H1 (cell line): ENCODE measurements at regions not wholly inside any gene's neighbourhood (a gene's known extent, or its start where the extent isn't known, plus 50 kb on each side); places are given as distances from the start of the nearest gene placed in this dataset.

Experiments used
- CTCF ChIA-PET: fragments of 300-600 bp; sonication (Branson Sonifier 250); formaldehyde crosslinking; loops from one replicate; lab custom pipeline; 2021; ENCODE audit not compliant: partially characterized antibody; lab: Charles Lee
- POLR2A ChIA-PET: fragments of 300-600 bp; sonication (Branson Sonifier 250); formaldehyde crosslinking; loops from one replicate; lab custom pipeline; 2021; ENCODE audit warnings: inconsistent platforms; ENCODE audit not compliant: partially characterized antibody; lab: Charles Lee
- DNase-seq, 2 experiments: peaks; one replicate each; pipeline versions ENCODE4 v3.0.0 to v3.0.0-alpha.2; 2010 to 2022; ENCODE audit warnings: low spot score in 2 of 2, low read depth in 1 of 2, mixed read lengths in 1 of 2
- FAIRE-seq: peaks from 2 replicates; lab custom pipeline; 2011; peaks lifted over from hg19 to GRCh38; lab: Jason Lieb, UNC
- H2AFZ ChIP-seq: 2 replicates; pipeline ENCODE4 v1.8.1; 2012; ENCODE audit warnings: low read length, inconsistent platforms
- H2AK5ac ChIP-seq: 2 replicates; pipeline ENCODE4 v1.6.1; 2013; ENCODE audit warnings: low read depth, low read length
- H2BK120ac ChIP-seq: replicated peaks from 2 replicates; pipeline ENCODE3; 2013; ENCODE audit warnings: low read depth, low read length, inconsistent platforms
- H2BK12ac ChIP-seq: 2 replicates; pipeline ENCODE4 v1.6.1; 2013; ENCODE audit warnings: low read depth, low read length
- H2BK15ac ChIP-seq: 2 replicates; pipeline ENCODE4 v1.6.1; 2013; ENCODE audit warnings: low read length
- H2BK20ac ChIP-seq: 2 replicates; pipeline ENCODE4 v1.6.1; 2013; ENCODE audit warnings: low read length
- H2BK5ac ChIP-seq: 2 replicates; pipeline ENCODE4 v1.6.1; 2013; ENCODE audit warnings: low read depth, low read length
- H3K14ac ChIP-seq: 2 replicates; pipeline ENCODE4 v1.6.1; 2013; ENCODE audit warnings: inconsistent platforms; ENCODE audit not compliant: insufficient read length
- H3K18ac ChIP-seq: 2 replicates; pipeline ENCODE4 v1.6.1; 2013; ENCODE audit warnings: low read length; ENCODE audit errors: extremely low read depth
- H3K23ac ChIP-seq: 2 replicates; pipeline ENCODE4 v1.6.1; 2013; ENCODE audit warnings: inconsistent platforms; ENCODE audit not compliant: insufficient read length
- H3K23me2 ChIP-seq: 2 replicates; pipeline ENCODE4 v1.6.1; 2013; ENCODE audit warnings: low read depth, low read length
- H3K27ac ChIP-seq: 2 replicates; pipeline ENCODE4 v1.6.1; 2011; ENCODE audit warnings: low read depth, low read length, inconsistent platforms
- H3K27me3 ChIP-seq, 4 experiments: replicated peaks in 1 of 4; 1 replicate in 1 of 4; 2 replicates in 3 of 4; pipeline versions ENCODE4 v1.6.1 to v1.8.1; 2011 to 2013; ENCODE audit warnings: low read length in 3 of 4, mild to moderate bottlenecking in 3 of 4, inconsistent platforms in 2 of 4, mixed read lengths in 2 of 4, moderate library complexity in 1 of 4; ENCODE audit not compliant: control insufficient read depth in 3 of 4, insufficient read depth in 3 of 4; ENCODE audit errors: extremely low read depth in 1 of 4
- H3K36me3 ChIP-seq, 4 experiments: 2 replicates each; pipeline versions ENCODE4 v1.6.1 to v1.8.1; 2011 to 2013; ENCODE audit warnings: mild to moderate bottlenecking in 4 of 4, low read length in 3 of 4, moderate library complexity in 2 of 4, control low read depth in 1 of 4, inconsistent platforms in 1 of 4; ENCODE audit not compliant: insufficient read depth in 4 of 4, control insufficient read depth in 2 of 4
- H3K4ac ChIP-seq: replicated peaks from 2 replicates; pipeline ENCODE3; 2013; ENCODE audit warnings: low read length, low read depth, mixed read lengths, inconsistent platforms; ENCODE audit not compliant: insufficient read length
- H3K4me1 ChIP-seq, 4 experiments: replicated peaks in 1 of 4; 1 replicate in 1 of 4; 2 replicates in 3 of 4; pipeline versions ENCODE4 v1.6.1 to v1.8.1; 2011 to 2013; ENCODE audit warnings: low read length in 3 of 4, inconsistent platforms in 2 of 4, mixed read lengths in 1 of 4; ENCODE audit not compliant: insufficient read depth in 4 of 4, control insufficient read depth in 3 of 4
- H3K4me2 ChIP-seq, 2 experiments: 2 replicates each; pipeline versions ENCODE4 v1.6.1 to v1.8.1; 2011 to 2013; ENCODE audit warnings: low read depth in 2 of 2, low read length in 2 of 2, control low read depth in 1 of 2, inconsistent platforms in 1 of 2, mild to moderate bottlenecking in 1 of 2; ENCODE audit not compliant: insufficient read depth in 1 of 2
- H3K4me3 ChIP-seq, 4 experiments: fragments of 200-600, 300-600 bp in 1 of 4; sonication (generic), shearing (Covaris generic), sonication (Bioruptor Twin) in 1 of 4; 2 replicates each; pipeline versions ENCODE4 v1.5.1 to v1.8.1; 2011 to 2016; ENCODE audit warnings: low read length in 4 of 4, low read depth in 3 of 4, control low read depth in 2 of 4, inconsistent platforms in 2 of 4, mild to moderate bottlenecking in 2 of 4, mixed read lengths in 1 of 4, moderate library complexity in 1 of 4; ENCODE audit not compliant: insufficient read depth in 2 of 4; ENCODE audit errors: extremely low read depth in 1 of 4
- H3K56ac ChIP-seq: replicated peaks from 2 replicates; pipeline ENCODE3; 2013; ENCODE audit warnings: low read depth, mild to moderate bottlenecking, mixed read lengths, low read length, inconsistent platforms; ENCODE audit not compliant: insufficient read length
- H3K79me1 ChIP-seq: 2 replicates; pipeline ENCODE4 v1.6.1; 2013; ENCODE audit warnings: low read depth, low read length, control low read depth
- H3K79me2 ChIP-seq, 2 experiments: 2 replicates each; pipeline versions ENCODE4 v1.6.1 to v1.8.1; 2012 to 2013; ENCODE audit warnings: low read length in 2 of 2, mild to moderate bottlenecking in 2 of 2, inconsistent platforms in 1 of 2; ENCODE audit not compliant: insufficient read depth in 2 of 2, control insufficient read depth in 1 of 2
- H3K9ac ChIP-seq, 4 experiments: replicated peaks in 1 of 4; 1 replicate in 1 of 4; 2 replicates in 3 of 4; pipeline versions ENCODE4 v1.6.1 to v1.8.1; 2011 to 2013; ENCODE audit warnings: low read depth in 3 of 4, low read length in 3 of 4, control low read depth in 2 of 4, mild to moderate bottlenecking in 2 of 4, moderate library complexity in 2 of 4, inconsistent platforms in 1 of 4; ENCODE audit errors: extremely low read depth in 1 of 4
- H3K9me3 ChIP-seq, 2 experiments: 2 replicates each; pipeline versions ENCODE4 v1.6.1 to v1.8.1; 2012 to 2013; ENCODE audit warnings: mild to moderate bottlenecking in 2 of 2, moderate library complexity in 2 of 2, control low read depth in 1 of 2, inconsistent platforms in 1 of 2, low read depth in 1 of 2, low read length in 1 of 2, mixed read lengths in 1 of 2; ENCODE audit not compliant: insufficient read depth in 2 of 2
- H4K20me1 ChIP-seq, 2 experiments: replicated peaks in 1 of 2; 2 replicates each; pipeline versions ENCODE3 to v1.8.1; 2011 to 2013; ENCODE audit warnings: inconsistent platforms in 2 of 2, low read length in 2 of 2, mild to moderate bottlenecking in 1 of 2; ENCODE audit not compliant: insufficient read depth in 2 of 2, control insufficient read depth in 1 of 2
- H4K5ac ChIP-seq: 2 replicates; pipeline ENCODE4 v1.6.1; 2013; ENCODE audit warnings: low read length, low read depth, mixed read lengths, inconsistent platforms; ENCODE audit not compliant: insufficient read length
- H4K8ac ChIP-seq: 2 replicates; pipeline ENCODE4 v1.8.0; 2013; ENCODE audit warnings: mild to moderate bottlenecking, moderate library complexity, low read length, inconsistent platforms; ENCODE audit not compliant: insufficient read depth; ENCODE audit errors: extremely low read depth
- H4K91ac ChIP-seq: replicated peaks from 2 replicates; pipeline ENCODE3; 2013; ENCODE audit warnings: low read length, mixed read lengths, inconsistent platforms; ENCODE audit not compliant: insufficient read length
- CBX8 ChIP-seq: fragments of 300-800, 300-1000 bp; sonication (generic); IDR thresholded peaks from 2 replicates; pipeline ENCODE4 v1.7.1; 2016; ENCODE audit warnings: low read depth, low read length, borderline replicate concordance
- CEBPB ChIP-seq: IDR thresholded peaks from 2 replicates; pipeline ENCODE4 v1.6.1; 2012; ENCODE audit warnings: low read depth, low read length
- HDAC2 ChIP-seq, 2 experiments: fragments of 300-600 bp in 1 of 2; sonication (generic) in 1 of 2; IDR thresholded peaks; 2 replicates each; pipeline ENCODE4 v1.6.1; 2011 to 2012; ENCODE audit warnings: low read depth in 2 of 2, low read length in 2 of 2, mild to moderate bottlenecking in 2 of 2, moderate library complexity in 2 of 2, borderline replicate concordance in 1 of 2, inconsistent platforms in 1 of 2
- KDM5A ChIP-seq: fragments of 200-600 bp; IDR thresholded peaks from 2 replicates; pipeline ENCODE4 v1.7.1; 2012; ENCODE audit warnings: mild to moderate bottlenecking, low read length, inconsistent platforms, mixed read lengths
- POLR2A ChIP-seq, 2 experiments: IDR thresholded peaks; 1 replicate in 1 of 2; 2 replicates in 1 of 2; pipeline ENCODE4 v1.6.1; 2011; ENCODE audit warnings: low read depth in 2 of 2, low read length in 2 of 2, mild to moderate bottlenecking in 2 of 2; ENCODE audit errors: control extremely low read depth in 1 of 2
- SP1 ChIP-seq: IDR thresholded peaks from 2 replicates; pipeline ENCODE4 v1.6.1; 2011; ENCODE audit warnings: low read depth, low read length
- SP2 ChIP-seq: IDR thresholded peaks from 2 replicates; pipeline ENCODE4 v1.6.1; 2012; ENCODE audit warnings: mild to moderate bottlenecking, low read length, inconsistent platforms
- SRF ChIP-seq: IDR thresholded peaks from 2 replicates; pipeline ENCODE4 v1.6.1; 2011; ENCODE audit warnings: mild to moderate bottlenecking, low read depth, low read length, moderate library complexity
- TEAD4 ChIP-seq: IDR thresholded peaks from 2 replicates; pipeline ENCODE4 v1.6.1; 2012; ENCODE audit warnings: low read depth, low read length, inconsistent platforms, mixed read lengths
- YY1 ChIP-seq: IDR thresholded peaks from 2 replicates; pipeline ENCODE4 v1.6.1; 2011; ENCODE audit warnings: low read depth, mild to moderate bottlenecking, low read length
- WGBS, 2 experiments: shearing (Covaris generic) in 1 of 2; methylation state at CpG; one replicate each; pipeline versions ENCODE4 v1.1.6 to v1.1.7; 2013 to 2015; ENCODE audit warnings: low lambda C conversion rate in 2 of 2, mixed read lengths in 2 of 2, inconsistent platforms in 1 of 2, low coverage in 1 of 2, missing lambda C conversion rate in 1 of 2; ENCODE audit not compliant: insufficient replicate concordance in 2 of 2, insufficient coverage in 1 of 2, insufficient read length in 1 of 2; ENCODE audit errors: extremely low coverage in 1 of 2, missing lambda C conversion rate in 1 of 2; 5-methylcytosine and 5-hydroxymethylcytosine counted together

- Histone ChIP-seq H3K4me2 (no peak overlapping the region), H2BK120ac (no peak overlapping the region), H3K23me2 (no peaks in the 10 kb centered on the region; the same call in 1 of the 2 replicates), H3K18ac (no peak overlapping the region), H2BK5ac (no peak overlapping the region), H3K23ac (no peak overlapping the region), H4K5ac (no peak overlapping the region), H3K27me3 (no peaks in the 10 kb centered on the region), H4K91ac (no peak overlapping the region), H2BK20ac (no peak overlapping the region), H4K20me1 (no peaks in the 10 kb centered on the region), H3K56ac (no peak overlapping the region), H2BK15ac (no peak overlapping the region), H3K9ac (no peak overlapping the region), H3K4me1 (no peaks in the 10 kb centered on the region), H2AK5ac (no peak overlapping the region), H3K27ac (no peak overlapping the region), H2AFZ (no peak overlapping the region), H3K14ac (no peak overlapping the region), H3K36me3 (no peaks in the 10 kb centered on the region), H3K4ac (no peak overlapping the region), H2BK12ac (no peak overlapping the region), H3K79me2 (no peaks in the 10 kb centered on the region), H3K79me1 (no peaks in the 10 kb centered on the region), H4K8ac (no peak overlapping the region), H3K4me3 (no peak overlapping the region), H3K9me3 (no peaks in the 10 kb centered on the region)
- ChIA-PET POLR2A (no interaction called here), CTCF (no interaction called here)
- 89% methylated on average over 2 of the region's 2 CpGs; no CpG with 5 or more reads in 1 of the 2 experiments for WGBS, 2 experiments
- no peak for FAIRE-seq
- no peak for TF ChIP-seq HDAC2 (IDR thresholded peaks at IDR 0.05; ENCODE audit: borderline replicate concordance in 1 of 2, low read depth in 2 of 2, low read length in 2 of 2)
- TF ChIP-seq SRF = no peak
- no peak for TF ChIP-seq TEAD4
- TF ChIP-seq SP1 = no peak
- TF ChIP-seq CEBPB = no peak
- no peak for TF ChIP-seq YY1
- no peak for TF ChIP-seq KDM5A
- TF ChIP-seq SP2 = no peak
- no peak for TF ChIP-seq POLR2A (IDR thresholded peaks at IDR 0.05; ENCODE audit: control extremely low read depth in 1 of 2, low read depth in 2 of 2, low read length in 2 of 2)
- TF ChIP-seq CBX8 = no peak
- no peak for DNase-seq
Measured at GRCh38 chr3:182294256-182294655, 499.0 kb upstream of the ATP11B start.
